B cell (primary cell): ENCODE measurements at regions not wholly inside any gene's neighbourhood (a gene's known extent, or its start where the extent isn't known, plus 50 kb on each side); places are given as distances from the start of the nearest gene placed in this dataset.

ENCODE experiments used
- ATAC-seq: fragments of 200-7000 bp; cut with Tn5 transposase; one replicate; pipeline ENCODE4 v1.10.0; 2021; ENCODE audit warnings: low read depth, mild to moderate bottlenecking, moderate number of reproducible peaks, moderate library complexity
- CTCF ChIA-PET: fragments of 350-600 bp; sonication (Branson Sonifier 250); formaldehyde crosslinking; loops from one replicate; lab custom pipeline; 2021; ENCODE audit warnings: antibody characterized with exemption, inconsistent platforms; lab: Charles Lee
- POLR2A ChIA-PET: fragments of 350-600 bp; sonication (Branson Sonifier 250); formaldehyde crosslinking; loops from one replicate; lab custom pipeline; 2021; ENCODE audit warnings: antibody characterized with exemption; lab: Charles Lee
- DNase-seq: peaks from one replicate; pipeline ENCODE4 v3.0.0; 2013
- H2AFZ ChIP-seq: 2 replicates; pipeline ENCODE4 v1.6.1; 2012; ENCODE audit warnings: mild to moderate bottlenecking, low read depth, low read length; ENCODE audit not compliant: insufficient read depth, poor library complexity, severe bottlenecking
- H3K27ac ChIP-seq, 2 donors: 1 replicate in 1 of 2; 2 replicates in 1 of 2; pipeline ENCODE4 v1.5.1; 2012 to 2013; ENCODE audit warnings: low read length in 2 of 2, mild to moderate bottlenecking in 2 of 2, moderate library complexity in 1 of 2
- H3K27me3 ChIP-seq, 4 experiments: fragments of 200-600 bp in 1 of 4; sonication (generic) in 1 of 4; replicated peaks in 1 of 4; 1 replicate in 2 of 4; 2 replicates in 2 of 4; pipeline versions ENCODE4 v1.6.1 to v1.7.0; 2013 to 2016; ENCODE audit warnings: low read length in 3 of 4, mild to moderate bottlenecking in 2 of 4, mixed read lengths in 1 of 4, moderate library complexity in 1 of 4; ENCODE audit not compliant: insufficient read depth in 4 of 4, control insufficient read depth in 3 of 4; ENCODE audit errors: control extremely low read depth in 1 of 4
- H3K36me3 ChIP-seq, 2 experiments: replicated peaks in 1 of 2; 1 replicate in 1 of 2; 2 replicates in 1 of 2; pipeline versions ENCODE4 v1.6.1 to v1.7.1; 2013; ENCODE audit warnings: low read length in 1 of 2; ENCODE audit not compliant: insufficient read depth in 2 of 2, control insufficient read depth in 1 of 2; ENCODE audit errors: control extremely low read depth in 1 of 2, extremely low read depth in 1 of 2
- H3K4me1 ChIP-seq, 2 donors: fragments of 200-600 bp in 1 of 2; sonication (generic) in 1 of 2; 1 replicate in 1 of 2; 2 replicates in 1 of 2; pipeline versions ENCODE4 v1.5.1 to v1.6.1; 2013 to 2017; ENCODE audit warnings: low read length in 2 of 2; ENCODE audit not compliant: control insufficient read depth in 2 of 2, insufficient read depth in 2 of 2
- H3K4me2 ChIP-seq: replicated peaks from 2 replicates; pipeline ENCODE3; 2012; ENCODE audit warnings: mild to moderate bottlenecking, low read depth, low read length; ENCODE audit not compliant: poor library complexity, severe bottlenecking
- H3K4me3 ChIP-seq, 5 experiments: fragments of 200-600 bp in 1 of 5; sonication (generic) in 1 of 5; 1 replicate in 3 of 5; 2 replicates in 2 of 5; pipeline versions ENCODE4 v1.5.1 to v1.7.0; 2011 to 2016; ENCODE audit warnings: low read length in 4 of 5, mild to moderate bottlenecking in 4 of 5, low read depth in 2 of 5, control low read depth in 1 of 5, moderate library complexity in 1 of 5; ENCODE audit not compliant: insufficient read depth in 1 of 5; ENCODE audit errors: control extremely low read depth in 1 of 5, extremely low read depth in 1 of 5
- H3K79me2 ChIP-seq: fragments of 200-600 bp; sonication (generic); one replicate; pipeline ENCODE4 v1.6.0; 2016; ENCODE audit warnings: low read length; ENCODE audit not compliant: control insufficient read depth, insufficient read depth
- H3K9ac ChIP-seq: fragments of 200-600 bp; sonication (generic); 2 replicates; pipeline ENCODE4 v1.6.1; 2017; ENCODE audit warnings: mild to moderate bottlenecking, low read length, moderate library complexity
- H3K9me3 ChIP-seq, 3 donors: one replicate each; pipeline versions ENCODE4 v1.6.1 to v1.7.1; 2013; ENCODE audit warnings: low read length in 2 of 3; ENCODE audit not compliant: control insufficient read depth in 2 of 3, insufficient read depth in 1 of 3; ENCODE audit errors: control extremely low read depth in 1 of 3
- H4K20me1 ChIP-seq: 2 replicates; pipeline ENCODE4 v1.6.0; 2012; ENCODE audit warnings: mild to moderate bottlenecking, low read length; ENCODE audit not compliant: insufficient read depth, control insufficient read depth, poor library complexity, severe bottlenecking
- H3K27ac Mint-ChIP-seq: one replicate; pipeline ENCODE4 v1.8.0; 2021; ENCODE audit warnings: mixed read lengths
- H3K27me3 Mint-ChIP-seq: one replicate; pipeline ENCODE4 v1.8.0; 2021; ENCODE audit warnings: mixed read lengths
- H3K4me1 Mint-ChIP-seq: one replicate; pipeline ENCODE4 v1.8.0; 2021; ENCODE audit warnings: mixed read lengths
- H3K4me3 Mint-ChIP-seq: one replicate; pipeline ENCODE4 v1.8.0; 2021; ENCODE audit warnings: mixed read lengths
- H3K9me3 Mint-ChIP-seq: one replicate; pipeline ENCODE4 v1.8.0; 2022; ENCODE audit warnings: mixed read lengths; ENCODE audit not compliant: insufficient read depth
- CTCF ChIP-seq: fragments of 200-600 bp; IDR thresholded peaks from one replicate; pipeline ENCODE4 v1.8.0; 2022; ENCODE audit warnings: antibody characterized with exemption, mild to moderate bottlenecking
- EZH2 ChIP-seq: IDR thresholded peaks from 2 replicates; pipeline ENCODE4 v1.6.1; 2012; ENCODE audit warnings: borderline replicate concordance, low read depth, mild to moderate bottlenecking, moderate library complexity, low read length; ENCODE audit not compliant: insufficient read depth, poor library complexity, severe bottlenecking
- WGBS: methylation state at CpG from one replicate; pipeline ENCODE4 v1.1.5; 2013; ENCODE audit warnings: missing lambda C conversion rate; ENCODE audit not compliant: insufficient coverage; 5-methylcytosine and 5-hydroxymethylcytosine counted together
- intact Hi-C: fragments of 100-400 bp; cut with micrococcal nuclease; formaldehyde crosslinking; loops from one replicate; pipeline ENCODE4 v1.10.0; 2022

GRCh38 chr4:66804979-66805378 lies 740.3 kb downstream of the CENPC start:
- ATAC-seq: no peak
- H3K27ac ChIP-seq: no peak overlapping the region
- H3K4me3 ChIP-seq: no peak overlapping the region
- H2AFZ ChIP-seq: no peak overlapping the region
- POLR2A ChIA-PET: no interaction called here
- H3K4me1 ChIP-seq: no peaks in the 10 kb centered on the region
- H4K20me1 ChIP-seq: no peaks in the 10 kb centered on the region
- WGBS: 40% methylated on average over 1 of the region's 3 CpGs
- TF ChIP-seq EZH2 (no peak), CTCF (no peak)
- DNase-seq: no peak
- H3K79me2 ChIP-seq: no peaks in the 10 kb centered on the region
- Mint-ChIP-seq H3K4me1 (no peaks in the 10 kb centered on the region), H3K27ac (no peak overlapping the region), H3K9me3 (no peaks in the 10 kb centered on the region), H3K27me3 (no peaks in the 10 kb centered on the region), H3K4me3 (no peak overlapping the region)
- H3K4me2 ChIP-seq: no peak overlapping the region
- H3K36me3 ChIP-seq: no peaks in the 10 kb centered on the region
- H3K27me3 ChIP-seq: no peaks in the 10 kb centered on the region
- CTCF ChIA-PET: no interaction called here
- intact Hi-C loops: no loop called here
- no peak overlapping the region for H3K9ac ChIP-seq
- no peaks in the 10 kb centered on the region for H3K9me3 ChIP-seq

DNA sequence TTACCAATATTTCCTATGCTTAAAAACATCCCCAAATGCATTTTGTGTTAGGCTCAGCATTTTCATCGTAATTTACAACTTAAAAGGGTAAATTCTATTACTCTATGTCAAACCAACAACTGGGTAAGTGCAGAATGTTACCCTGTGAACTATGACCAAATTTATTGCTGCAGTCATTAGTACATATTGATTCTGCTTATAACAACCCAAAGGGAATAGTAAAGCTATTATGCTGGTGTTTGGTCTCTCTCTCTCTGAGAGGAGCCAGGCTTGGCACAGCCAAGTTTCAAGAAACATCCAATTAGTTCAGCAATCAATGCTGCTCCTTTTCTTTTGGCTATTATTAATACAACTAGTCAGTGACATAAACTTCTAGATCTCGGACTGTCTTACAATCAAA lies 747.7 kb downstream of the CENPC start:
- H4K20me1 ChIP-seq: no peaks in the 10 kb centered on the region

More for the DNA sequence above, 747.7 kb downstream of the CENPC start:
- Histone ChIP-seq H2AFZ (no peak overlapping the region), H3K79me2 (no peaks in the 10 kb centered on the region), H3K9me3 (no peaks in the 10 kb centered on the region), H3K9ac (no peak overlapping the region), H3K27me3 (no peaks in the 10 kb centered on the region), H3K4me1 (no peaks in the 10 kb centered on the region), H3K4me3 (no peak overlapping the region), H3K36me3 (no peaks in the 10 kb centered on the region), H3K4me2 (no peak overlapping the region), H3K27ac (no peak overlapping the region)
- POLR2A ChIA-PET: no interaction called here
- CTCF ChIA-PET: no interaction called here
- Mint-ChIP-seq H3K27ac (no peak overlapping the region), H3K27me3 (no peaks in the 10 kb centered on the region), H3K9me3 (no peaks in the 10 kb centered on the region), H3K4me1 (no peaks in the 10 kb centered on the region), H3K4me3 (no peak overlapping the region)
- DNase-seq (no peak), ATAC-seq (no peak)
- intact Hi-C loops: no loop called here
- WGBS: no CpG with 5 or more reads among the region's 2 CpGs
- TF ChIP-seq CTCF: no peak
- no peak for TF ChIP-seq EZH2
